ENCODE measurements at regions not wholly inside any gene's neighbourhood (a gene's known extent, or its start where the extent isn't known, plus 50 kb on each side); places are given as distances from the start of the nearest gene placed in this dataset.
"Not testable (repeated sequence)": the region's sequence is repeated elsewhere in the genome, so short reads cannot be mapped to it uniquely, and the experiment has no call there.

GRCh38 chr4:170193496-170193895 lies 103.7 kb upstream of the AADAT start:
- in situ Hi-C loops (cut with MboI; ENCODE audit: low pct_unique_long_range_greater_than_20kb, low sequenced_read_pairs, unreplicated experiment), result no loop called here
- no peak for DNase-seq (ENCODE audit: low spot score)
- TF ChIP-seq CTCF (IDR thresholded peaks at IDR 0.05; ENCODE audit: extremely low read depth, insufficient read depth, missing control alignments), result no peak

- in situ Hi-C loops (cut with MboI; ENCODE audit: low pct_unique_long_range_greater_than_20kb, low sequenced_read_pairs, unreplicated experiment), result no loop called here
- TF ChIP-seq CTCF (IDR thresholded peaks at IDR 0.05; ENCODE audit: extremely low read depth, insufficient read depth, missing control alignments), result no peak
- no peak for DNase-seq (ENCODE audit: low spot score)
These were observed 100.5 kb upstream of the AADAT start for GRCh38 chr4:170190265-170190664.

GRCh38 chr4:170170861-170171260 lies 81.1 kb upstream of the AADAT start:
- DNase-seq (ENCODE audit: low spot score), result no peak
- in situ Hi-C loops (cut with MboI; ENCODE audit: low pct_unique_long_range_greater_than_20kb, low sequenced_read_pairs, unreplicated experiment), result no loop called here
- TF ChIP-seq CTCF (IDR thresholded peaks at IDR 0.05; ENCODE audit: extremely low read depth, insufficient read depth, missing control alignments), result no peak

- no peak for DNase-seq (ENCODE audit: low spot score)
- TF ChIP-seq CTCF (IDR thresholded peaks at IDR 0.05; ENCODE audit: extremely low read depth, insufficient read depth, missing control alignments), result no peak
- in situ Hi-C loops (cut with MboI; ENCODE audit: low pct_unique_long_range_greater_than_20kb, low sequenced_read_pairs, unreplicated experiment), result no loop called here
These were observed 79.9 kb upstream of the AADAT start for GRCh38 chr4:170169699-170170098.

- DNase-seq (ENCODE audit: low spot score), result no peak
- no peak for TF ChIP-seq CTCF (IDR thresholded peaks at IDR 0.05; ENCODE audit: extremely low read depth, insufficient read depth, missing control alignments)
- in situ Hi-C loops (cut with MboI; ENCODE audit: low pct_unique_long_range_greater_than_20kb, low sequenced_read_pairs, unreplicated experiment), result no loop called here
These were observed 77.9 kb upstream of the AADAT start for GRCh38 chr4:170167678-170168077.

GRCh38 chr4:170166193-170166592 lies 76.4 kb upstream of the AADAT start:
- in situ Hi-C loops (cut with MboI; ENCODE audit: low pct_unique_long_range_greater_than_20kb, low sequenced_read_pairs, unreplicated experiment); DNase-seq (ENCODE audit: low spot score): not testable (repeated sequence)

- in situ Hi-C loops (cut with MboI; ENCODE audit: low pct_unique_long_range_greater_than_20kb, low sequenced_read_pairs, unreplicated experiment), result no loop called here
- TF ChIP-seq CTCF (IDR thresholded peaks at IDR 0.05; ENCODE audit: extremely low read depth, insufficient read depth, missing control alignments), result no peak
- DNase-seq (ENCODE audit: low spot score), result no peak
These were observed 72.7 kb upstream of the AADAT start for GRCh38 chr4:170162416-170162815.

Measured in GM13977 (cell line).